NCI-H146 treated with DMSO at 0.1 percent for 48 hours (cell line): ENCODE measurements at regions not wholly inside any gene's neighbourhood (a gene's known extent, or its start where the extent isn't known, plus 50 kb on each side); places are given as distances from the start of the nearest gene placed in this dataset.

Experiments used
- DNase-seq: peaks from one replicate; lab custom pipeline; 2025; ENCODE audit not compliant: unreplicated experiment; lab: John Stamatoyannopoulos, UW

GRCh38 chr9:17019398-17019797 is 115.4 kb upstream of the CNTLN start:
- no peak for DNase-seq

- DNase-seq = no peak
Measured at GRCh38 chr9:17018540-17019196, 116.2 kb upstream of the CNTLN start.

GRCh38 chr9:17017931-17018491 is 116.8 kb upstream of the CNTLN start:
- DNase-seq = no peak

- no peak for DNase-seq
Measured at GRCh38 chr9:17013891-17014290, 120.9 kb upstream of the CNTLN start.

- DNase-seq = no peak
Measured at GRCh38 chr9:17013010-17013409, 121.8 kb upstream of the CNTLN start.

- no peak for DNase-seq
Measured at GRCh38 chr9:17011880-17012279, 123.0 kb upstream of the CNTLN start.

GRCh38 chr9:17009071-17009470 is 125.8 kb upstream of the CNTLN start:
- no peak for DNase-seq

- DNase-seq = no peak
Measured at GRCh38 chr9:17005056-17005823, 129.6 kb upstream of the CNTLN start.

- DNase-seq = no peak
Measured at GRCh38 chr9:17004500-17004899, 130.3 kb upstream of the CNTLN start.

GRCh38 chr9:17003576-17004240 is 131.1 kb upstream of the CNTLN start:
- no peak for DNase-seq

- no peak for DNase-seq
Measured at GRCh38 chr9:16996901-16997491, 126.5 kb upstream of the BNC2 start.

GRCh38 chr9:16992138-16992537 is 121.7 kb upstream of the BNC2 start:
- DNase-seq = no peak

- DNase-seq = no peak
Measured at GRCh38 chr9:16987026-16987425, 116.6 kb upstream of the BNC2 start.

GRCh38 chr9:16986556-16986955 is 116.1 kb upstream of the BNC2 start:
- DNase-seq = no peak

- DNase-seq = no peak
Measured at GRCh38 chr9:16985559-16986348, 115.3 kb upstream of the BNC2 start.

GRCh38 chr9:16982780-16983310 is 112.4 kb upstream of the BNC2 start:
- peak; percentile 69 for DNase-seq

GRCh38 chr9:16976427-16976826 is 106.0 kb upstream of the BNC2 start:
- DNase-seq = no peak

- DNase-seq = no peak
Measured at GRCh38 chr9:16974436-16974835, 104.0 kb upstream of the BNC2 start.

GRCh38 chr9:16970321-16970720 is 99.9 kb upstream of the BNC2 start:
- DNase-seq = no peak

- no peak for DNase-seq
Measured at GRCh38 chr9:16964228-16964627, 93.8 kb upstream of the BNC2 start.
